Lower lobe of right lung (tissue), 2 donors: ENCODE measurements at regions not wholly inside any gene's neighbourhood (a gene's known extent, or its start where the extent isn't known, plus 50 kb on each side); places are given as distances from the start of the nearest gene placed in this dataset.

Experiments
- ATAC-seq, 2 donors: fragments of 200-7000 bp; cut with Tn5 transposase; one replicate each; pipeline ENCODE4 v1.9.1; 2020 to 2022; ENCODE audit warnings: mild to moderate bottlenecking in 2 of 2, moderate library complexity in 2 of 2
- DNase-seq: peaks from one replicate; pipeline ENCODE4 v3.0.0-alpha.2; 2020
- H3K27ac ChIP-seq: fragments of 200-600 bp; one replicate; pipeline ENCODE4 v1.8.0; 2022
- H3K27me3 ChIP-seq: fragments of 200-600 bp; one replicate; pipeline ENCODE4 v1.8.0; 2022; ENCODE audit warnings: low read depth
- H3K36me3 ChIP-seq: fragments of 200-600 bp; one replicate; pipeline ENCODE4 v1.8.0; 2022; ENCODE audit warnings: mild to moderate bottlenecking
- H3K4me1 ChIP-seq: fragments of 200-600 bp; one replicate; pipeline ENCODE4 v1.8.0; 2022
- H3K4me3 ChIP-seq: fragments of 200-600 bp; one replicate; pipeline ENCODE4 v1.8.0; 2022; ENCODE audit warnings: mild to moderate bottlenecking
- H3K9me3 ChIP-seq: fragments of 200-600 bp; one replicate; pipeline ENCODE4 v1.8.0; 2022
- CTCF ChIP-seq: fragments of 200-600 bp; IDR thresholded peaks from one replicate; pipeline ENCODE4 v1.8.0; 2022; ENCODE audit warnings: antibody characterized with exemption, mild to moderate bottlenecking
- intact Hi-C: fragments of 100-400 bp; cut with DNase I; formaldehyde crosslinking; loops from one replicate; pipeline ENCODE4 v1.11.0; 2022
- donor health status: DM: no; HTN: yes; CAD: no; lungs with severe emphysema.

DNA sequence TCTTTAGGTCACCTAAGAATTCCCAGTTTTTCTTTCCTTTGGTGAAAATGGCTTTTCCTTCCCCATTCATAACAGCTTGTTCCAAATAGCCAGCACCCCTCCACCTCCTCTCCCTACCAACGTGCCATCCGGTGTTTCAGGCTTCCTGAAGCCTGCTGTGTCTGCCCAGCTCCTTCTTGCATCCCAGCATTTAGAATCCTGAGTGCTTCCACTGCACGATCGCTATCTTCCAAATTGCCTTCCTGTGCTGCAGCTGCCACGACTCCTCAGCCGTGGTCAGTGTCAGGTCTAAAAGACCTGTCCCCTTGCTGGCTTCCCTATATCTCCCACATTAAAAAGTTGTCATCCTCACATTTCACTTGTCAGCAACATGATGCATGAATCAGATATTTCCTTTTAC is 550.3 kb upstream of the JARID2 start:
- H3K27me3 ChIP-seq, result no peaks in the 10 kb centered on the region
- no peak overlapping the region for H3K4me3 ChIP-seq
- no peaks in the 10 kb centered on the region for H3K36me3 ChIP-seq
- no peak for TF ChIP-seq CTCF
- no peak overlapping the region for H3K27ac ChIP-seq
- no peak for ATAC-seq
- H3K9me3 ChIP-seq, result no peaks in the 10 kb centered on the region
- intact Hi-C loops, result no loop called here
- no peak for DNase-seq
- no peaks in the 10 kb centered on the region for H3K4me1 ChIP-seq

GRCh38 chr6:14696367-14696766 is 549.5 kb upstream of the JARID2 start:
- H3K27ac ChIP-seq, result no peak overlapping the region
- ATAC-seq (no peak), DNase-seq (no peak)
- H3K4me1 ChIP-seq, result no peaks in the 10 kb centered on the region
- intact Hi-C loops, result no loop called here
- TF ChIP-seq CTCF, result no peak
- H3K27me3 ChIP-seq, result no peaks in the 10 kb centered on the region
- no peaks in the 10 kb centered on the region for H3K36me3 ChIP-seq
- no peak overlapping the region for H3K4me3 ChIP-seq
- H3K9me3 ChIP-seq, result no peaks in the 10 kb centered on the region

DNA sequence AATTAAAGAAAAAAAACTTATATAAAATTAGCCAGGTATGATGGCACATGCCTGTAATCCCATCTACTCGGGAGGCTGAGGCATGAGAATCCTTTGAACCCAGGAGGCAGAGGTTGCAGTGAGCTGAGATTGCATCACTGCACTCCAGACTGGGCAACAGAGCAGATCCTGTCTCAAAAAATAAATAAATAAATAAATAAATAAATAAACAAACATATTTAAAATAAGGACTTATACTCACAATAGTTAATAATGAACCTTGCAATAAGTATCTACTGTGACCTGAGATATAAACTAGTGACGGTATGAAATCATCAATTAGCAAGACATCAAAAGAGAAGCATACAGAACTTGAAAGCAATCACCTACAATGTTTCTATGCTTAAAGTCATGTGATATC is 548.4 kb upstream of the JARID2 start:
- TF ChIP-seq CTCF, result no peak
- no peaks in the 10 kb centered on the region for H3K36me3 ChIP-seq
- H3K27me3 ChIP-seq, result no peaks in the 10 kb centered on the region
- DNase-seq (no peak), ATAC-seq (no peak)
- H3K4me1 ChIP-seq, result no peaks in the 10 kb centered on the region
- intact Hi-C loops, result no loop called here
- no peak overlapping the region for H3K27ac ChIP-seq
- no peak overlapping the region for H3K4me3 ChIP-seq
- no peaks in the 10 kb centered on the region for H3K9me3 ChIP-seq

- no peak overlapping the region for H3K4me3 ChIP-seq
- H3K27ac ChIP-seq, result no peak overlapping the region
- DNase-seq (no peak), ATAC-seq (no peak)
- no peaks in the 10 kb centered on the region for H3K4me1 ChIP-seq
- intact Hi-C loops, result no loop called here
- TF ChIP-seq CTCF, result no peak
- H3K9me3 ChIP-seq, result no peaks in the 10 kb centered on the region
- H3K36me3 ChIP-seq, result no peaks in the 10 kb centered on the region
- no peaks in the 10 kb centered on the region for H3K27me3 ChIP-seq
Observed at GRCh38 chr6:14699803-14700601, 545.9 kb upstream of the JARID2 start.

DNA sequence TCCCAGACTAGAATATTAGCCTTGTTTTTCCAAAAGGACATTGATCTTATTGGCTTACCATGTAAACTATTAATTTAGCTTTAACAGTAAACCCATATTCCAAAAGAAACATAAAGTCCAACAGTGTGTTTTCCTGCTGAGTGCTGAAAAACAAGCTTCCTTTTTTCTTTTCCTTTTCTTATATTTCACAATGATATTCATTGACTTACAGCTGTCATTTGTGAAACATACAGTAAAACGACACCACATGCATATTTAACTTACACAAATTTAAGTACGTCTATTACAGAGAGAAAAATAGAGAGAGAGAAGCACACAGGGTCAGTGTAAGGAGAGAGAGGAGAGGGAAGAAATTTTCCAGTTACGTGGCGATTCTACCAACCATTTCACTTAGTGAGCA is 543.9 kb upstream of the JARID2 start:
- H3K27ac ChIP-seq, result no peak overlapping the region
- no peak overlapping the region for H3K4me3 ChIP-seq
- no peaks in the 10 kb centered on the region for H3K36me3 ChIP-seq
- DNase-seq (no peak), ATAC-seq (no peak)
- H3K4me1 ChIP-seq, result no peaks in the 10 kb centered on the region
- intact Hi-C loops, result no loop called here
- no peaks in the 10 kb centered on the region for H3K9me3 ChIP-seq
- H3K27me3 ChIP-seq, result no peaks in the 10 kb centered on the region
- TF ChIP-seq CTCF, result no peak
